Choroid plexus epithelial cell (primary cell): ENCODE measurements at regions not wholly inside any gene's neighbourhood (a gene's known extent, or its start where the extent isn't known, plus 50 kb on each side); places are given as distances from the start of the nearest gene placed in this dataset.

Experiments used
- DNase-seq: peaks from one replicate; pipeline ENCODE4 v3.0.0-alpha.2; 2010; ENCODE audit warnings: low read depth
- H3K4me3 ChIP-seq: 2 replicates; pipeline ENCODE4 v1.5.1; 2011; ENCODE audit warnings: low read depth, mild to moderate bottlenecking, control low read depth, low read length, moderate library complexity
- TF ChIP-seq, protein P1 (sequence below): conservative IDR thresholded peaks from 2 replicates; pipeline ENCODE4 v1.5.1; 2011; ENCODE audit warnings: low read depth, mild to moderate bottlenecking, control low read depth, inconsistent platforms, low read length, moderate library complexity

DNA sequence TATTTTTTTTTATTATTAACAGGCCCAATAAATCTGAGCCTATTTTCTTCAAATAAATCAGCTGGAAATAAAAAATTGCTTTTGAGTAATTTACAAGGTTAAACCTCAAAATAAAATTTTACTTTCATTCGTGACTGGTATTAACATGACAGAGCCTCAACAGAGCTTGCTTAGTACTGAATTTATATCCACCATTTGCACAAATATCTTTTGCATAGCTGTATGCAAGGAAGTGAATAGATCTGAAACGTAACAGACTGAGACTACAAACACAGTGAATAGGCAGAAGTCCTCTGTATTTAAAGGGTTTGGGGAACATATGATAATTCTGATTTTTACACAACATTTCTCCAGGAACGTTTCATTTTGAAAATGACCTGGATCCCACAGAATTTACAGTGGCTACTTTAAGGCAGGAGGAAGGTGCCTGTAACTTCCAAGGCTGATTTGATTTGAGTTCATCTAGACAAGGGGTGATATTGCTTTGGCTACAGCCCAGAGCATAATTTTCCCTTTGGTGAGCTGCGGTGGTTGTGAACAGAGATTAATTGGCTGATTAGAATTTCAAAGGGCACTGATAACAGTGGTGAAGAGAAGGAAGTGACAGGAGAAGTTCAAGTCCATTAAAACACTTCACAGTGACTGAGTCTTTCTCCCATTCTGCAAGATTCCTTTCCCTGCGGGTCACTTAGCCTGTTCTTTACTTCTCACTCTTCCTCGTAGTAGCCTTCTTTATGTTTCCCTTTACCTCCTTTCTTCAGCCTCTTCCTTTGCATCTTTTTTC is 121.2 kb upstream of the SASH1 start:
- TF ChIP-seq, protein P1, sequence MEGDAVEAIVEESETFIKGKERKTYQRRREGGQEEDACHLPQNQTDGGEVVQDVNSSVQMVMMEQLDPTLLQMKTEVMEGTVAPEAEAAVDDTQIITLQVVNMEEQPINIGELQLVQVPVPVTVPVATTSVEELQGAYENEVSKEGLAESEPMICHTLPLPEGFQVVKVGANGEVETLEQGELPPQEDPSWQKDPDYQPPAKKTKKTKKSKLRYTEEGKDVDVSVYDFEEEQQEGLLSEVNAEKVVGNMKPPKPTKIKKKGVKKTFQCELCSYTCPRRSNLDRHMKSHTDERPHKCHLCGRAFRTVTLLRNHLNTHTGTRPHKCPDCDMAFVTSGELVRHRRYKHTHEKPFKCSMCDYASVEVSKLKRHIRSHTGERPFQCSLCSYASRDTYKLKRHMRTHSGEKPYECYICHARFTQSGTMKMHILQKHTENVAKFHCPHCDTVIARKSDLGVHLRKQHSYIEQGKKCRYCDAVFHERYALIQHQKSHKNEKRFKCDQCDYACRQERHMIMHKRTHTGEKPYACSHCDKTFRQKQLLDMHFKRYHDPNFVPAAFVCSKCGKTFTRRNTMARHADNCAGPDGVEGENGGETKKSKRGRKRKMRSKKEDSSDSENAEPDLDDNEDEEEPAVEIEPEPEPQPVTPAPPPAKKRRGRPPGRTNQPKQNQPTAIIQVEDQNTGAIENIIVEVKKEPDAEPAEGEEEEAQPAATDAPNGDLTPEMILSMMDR = no peak
- no peak for DNase-seq
- no peak overlapping the region for H3K4me3 ChIP-seq

DNA sequence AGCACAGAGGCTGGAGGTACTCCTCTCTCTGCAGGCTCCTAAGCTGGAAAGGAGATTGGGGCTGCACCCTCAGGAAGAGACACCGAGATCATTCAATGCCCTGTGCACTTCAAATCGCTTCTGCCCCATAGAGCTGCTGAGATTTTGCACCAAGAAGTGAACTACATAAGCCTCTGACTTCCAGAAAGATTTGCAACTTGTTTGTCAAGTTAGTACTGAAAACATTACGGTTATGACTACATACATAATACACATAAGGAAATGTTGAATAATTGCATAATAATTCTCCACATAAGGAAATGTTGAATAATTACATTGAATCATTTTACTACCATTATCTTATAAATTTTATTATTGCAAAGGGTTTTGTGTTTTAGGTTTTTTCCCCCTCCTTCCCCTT is 120.3 kb upstream of the SASH1 start:
- DNase-seq = no peak
- no peak overlapping the region for H3K4me3 ChIP-seq
- TF ChIP-seq, protein P1 = no peak

DNA sequence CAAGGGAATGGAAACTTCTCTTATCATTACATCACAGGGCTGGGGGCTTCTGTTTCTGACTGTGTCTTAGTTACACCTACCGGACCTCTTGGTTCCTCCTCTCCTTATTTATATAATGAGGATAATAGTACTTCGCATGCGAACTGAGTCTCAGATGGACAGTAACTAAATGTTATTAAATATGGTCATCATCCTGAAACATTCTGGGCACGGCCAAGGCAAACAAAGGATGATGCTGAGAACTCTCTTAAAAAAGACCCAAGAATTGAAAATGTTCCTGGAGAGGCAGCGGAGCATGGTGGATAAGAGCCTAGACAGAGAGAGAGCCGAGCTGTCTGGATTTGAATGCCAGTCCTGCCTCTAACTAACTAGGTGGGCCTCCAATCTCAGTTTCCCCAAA is 119.8 kb upstream of the SASH1 start:
- TF ChIP-seq, protein P1 = no peak
- H3K4me3 ChIP-seq = no peak overlapping the region
- DNase-seq = no peak

DNA sequence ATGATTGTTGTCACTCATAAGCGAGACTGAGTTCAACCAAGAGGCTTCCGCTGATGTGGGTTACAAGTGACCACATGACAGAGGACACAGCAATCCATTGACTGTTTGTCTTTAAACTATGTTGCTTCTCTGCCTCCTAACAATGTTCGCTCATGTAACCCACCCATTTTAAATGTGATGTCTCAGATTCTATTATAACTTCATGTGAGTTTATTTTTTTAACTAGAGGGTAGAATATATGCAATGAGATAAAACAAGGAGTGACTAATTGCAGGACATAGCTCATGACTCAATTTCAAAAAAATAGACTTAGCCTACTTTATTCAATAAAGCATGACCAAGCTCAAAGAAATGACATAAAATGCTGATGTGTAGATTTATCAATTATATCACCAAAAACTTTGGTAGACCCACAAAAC is 119.2 kb upstream of the SASH1 start:
- DNase-seq = peak; percentile 28
- no peak overlapping the region for H3K4me3 ChIP-seq
- TF ChIP-seq, protein P1 = no peak

DNA sequence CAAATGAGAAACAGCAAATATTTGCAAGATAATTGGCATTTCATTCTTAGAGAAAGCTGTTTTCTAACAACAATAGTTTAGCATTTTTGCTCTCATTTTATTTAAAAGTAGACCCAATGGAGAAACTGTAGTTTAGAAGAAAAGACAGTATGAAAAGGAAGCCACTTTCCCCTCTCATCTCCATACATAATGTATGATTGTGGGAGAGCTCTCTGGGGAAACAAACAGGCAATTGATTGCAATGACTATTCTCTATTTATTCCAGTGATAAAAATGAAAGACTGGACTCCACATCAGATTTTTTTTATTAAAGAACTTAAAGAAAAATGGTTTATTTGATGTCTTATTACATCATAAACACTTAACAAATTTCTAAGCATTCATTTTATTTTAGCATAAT is 116.8 kb upstream of the SASH1 start:
- H3K4me3 ChIP-seq = no peak overlapping the region
- TF ChIP-seq, protein P1 = no peak
- no peak for DNase-seq

DNA sequence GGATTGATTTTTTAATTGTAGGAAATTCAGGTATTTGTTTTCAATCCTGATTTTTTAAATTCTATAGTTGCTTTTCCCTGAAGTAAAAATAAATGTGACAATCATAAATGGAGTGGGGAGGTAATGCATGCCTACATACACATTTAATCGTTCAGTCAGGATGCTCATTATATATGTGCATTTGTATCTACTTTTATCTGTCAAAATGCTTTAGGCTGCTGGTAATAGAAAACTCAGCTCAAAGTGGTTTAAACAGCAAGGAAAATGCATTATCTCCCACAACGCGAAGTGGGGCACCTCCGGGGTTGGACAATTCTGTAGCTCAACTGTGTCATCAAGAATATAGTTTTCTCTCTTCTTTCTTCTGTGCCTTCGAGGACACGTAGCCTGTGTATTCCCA is 116.4 kb upstream of the SASH1 start:
- H3K4me3 ChIP-seq = no peak overlapping the region
- DNase-seq = no peak
- TF ChIP-seq, protein P1 = no peak

DNA sequence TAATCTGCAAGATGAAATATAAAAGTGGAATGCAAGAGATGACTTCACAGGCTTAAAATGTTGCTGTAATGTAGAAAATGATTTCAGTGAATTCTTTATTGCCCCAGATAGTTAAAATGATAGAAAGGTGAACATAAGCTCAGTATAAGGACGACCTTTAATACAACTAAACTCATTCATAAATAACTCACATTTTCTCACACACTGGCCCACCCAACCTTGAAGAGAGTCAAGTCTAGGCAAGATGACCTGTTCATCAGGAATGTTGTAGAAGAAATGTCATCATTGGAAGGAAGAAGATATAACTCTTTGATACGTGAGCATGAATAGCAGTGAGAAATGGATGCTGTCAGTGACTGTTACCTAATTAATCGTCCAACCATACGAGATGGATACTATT is 111.1 kb upstream of the SASH1 start:
- DNase-seq = peak; percentile 59
- TF ChIP-seq, protein P1 = no peak
- no peak overlapping the region for H3K4me3 ChIP-seq
